Astrocyte (in vitro differentiated cells and primary cell): ENCODE measurements at regions not wholly inside any gene's neighbourhood (a gene's known extent, or its start where the extent isn't known, plus 50 kb on each side); places are given as distances from the start of the nearest gene placed in this dataset.
"Not testable (repeated sequence)": the region's sequence is repeated elsewhere in the genome, so short reads cannot be mapped to it uniquely, and the experiment has no call there.

Experiments
- DNase-seq: peaks from one replicate; pipeline ENCODE4 v3.0.0-alpha.2; 2010; ENCODE audit warnings: low read depth
- FAIRE-seq: peaks from 2 replicates; lab custom pipeline; 2011; peaks lifted over from hg19 to GRCh38; lab: Jason Lieb, UNC
- H2AFZ ChIP-seq: 2 replicates; pipeline ENCODE4 v1.6.0; 2012; ENCODE audit warnings: low read depth, low read length, inconsistent platforms
- H3K27ac ChIP-seq: 2 replicates; pipeline ENCODE4 v1.5.1; 2011; ENCODE audit warnings: low read depth, low read length, inconsistent platforms
- H3K27me3 ChIP-seq: 2 replicates; pipeline ENCODE4 v1.6.0; 2011; ENCODE audit warnings: low read length, inconsistent platforms; ENCODE audit not compliant: insufficient read depth
- H3K36me3 ChIP-seq: 2 replicates; pipeline ENCODE4 v1.5.1; 2011; ENCODE audit warnings: low read length, inconsistent platforms; ENCODE audit not compliant: insufficient read depth
- H3K4me1 ChIP-seq: 2 replicates; pipeline ENCODE4 v1.5.1; 2011; ENCODE audit warnings: low read length, inconsistent platforms; ENCODE audit not compliant: insufficient read depth
- H3K4me2 ChIP-seq: 2 replicates; pipeline ENCODE4 v1.6.0; 2012; ENCODE audit warnings: low read length, inconsistent platforms
- H3K4me3 ChIP-seq: 2 replicates; pipeline ENCODE4 v1.5.1; 2011; ENCODE audit warnings: low read depth, mild to moderate bottlenecking, low read length, inconsistent platforms; ENCODE audit not compliant: insufficient read depth
- H3K79me2 ChIP-seq: 2 replicates; pipeline ENCODE4 v1.6.0; 2012; ENCODE audit warnings: mild to moderate bottlenecking, low read length, inconsistent platforms; ENCODE audit not compliant: insufficient read depth
- H3K9ac ChIP-seq: 2 replicates; pipeline ENCODE4 v1.6.0; 2012; ENCODE audit warnings: mild to moderate bottlenecking, low read length, inconsistent platforms
- H3K9me3 ChIP-seq: 2 replicates; pipeline ENCODE4 v1.5.1; 2012; ENCODE audit warnings: low read depth, mild to moderate bottlenecking, low read length, inconsistent platforms; ENCODE audit not compliant: insufficient read depth
- H4K20me1 ChIP-seq: 2 replicates; pipeline ENCODE4 v1.6.0; 2012; ENCODE audit warnings: low read length, inconsistent platforms; ENCODE audit not compliant: insufficient read depth
- H3K27ac Mint-ChIP-seq: one replicate; pipeline ENCODE4 v1.8.0; 2021; ENCODE audit warnings: mild to moderate bottlenecking, mixed read lengths; ENCODE audit not compliant: unreplicated experiment
- H3K27me3 Mint-ChIP-seq: one replicate; pipeline ENCODE4 v1.8.0; 2021; ENCODE audit warnings: low read depth, mixed read lengths; ENCODE audit not compliant: unreplicated experiment
- H3K36me3 Mint-ChIP-seq: one replicate; pipeline ENCODE4 v1.8.0; 2021; ENCODE audit warnings: low read depth, mixed read lengths; ENCODE audit not compliant: unreplicated experiment
- H3K4me1 Mint-ChIP-seq: one replicate; pipeline ENCODE4 v1.8.0; 2021; ENCODE audit warnings: low read depth, mixed read lengths; ENCODE audit not compliant: unreplicated experiment
- H3K4me3 Mint-ChIP-seq: one replicate; pipeline ENCODE4 v1.8.0; 2021; ENCODE audit warnings: mild to moderate bottlenecking, moderate library complexity, mixed read lengths; ENCODE audit not compliant: unreplicated experiment
- H3K9me3 Mint-ChIP-seq: one replicate; pipeline ENCODE4 v1.8.0; 2021; ENCODE audit warnings: mild to moderate bottlenecking, mixed read lengths; ENCODE audit not compliant: unreplicated experiment
- EZH2 ChIP-seq: IDR thresholded peaks from 2 replicates; pipeline ENCODE4 v1.6.1; 2012; ENCODE audit warnings: mild to moderate bottlenecking, low read length, inconsistent platforms; ENCODE audit not compliant: insufficient read depth
- TF ChIP-seq, protein P1 (sequence below): IDR thresholded peaks from 2 replicates; pipeline ENCODE4 v1.5.1; 2011; ENCODE audit warnings: low read depth, mild to moderate bottlenecking, inconsistent platforms, low read length, moderate library complexity; ENCODE audit not compliant: insufficient read depth

DNA sequence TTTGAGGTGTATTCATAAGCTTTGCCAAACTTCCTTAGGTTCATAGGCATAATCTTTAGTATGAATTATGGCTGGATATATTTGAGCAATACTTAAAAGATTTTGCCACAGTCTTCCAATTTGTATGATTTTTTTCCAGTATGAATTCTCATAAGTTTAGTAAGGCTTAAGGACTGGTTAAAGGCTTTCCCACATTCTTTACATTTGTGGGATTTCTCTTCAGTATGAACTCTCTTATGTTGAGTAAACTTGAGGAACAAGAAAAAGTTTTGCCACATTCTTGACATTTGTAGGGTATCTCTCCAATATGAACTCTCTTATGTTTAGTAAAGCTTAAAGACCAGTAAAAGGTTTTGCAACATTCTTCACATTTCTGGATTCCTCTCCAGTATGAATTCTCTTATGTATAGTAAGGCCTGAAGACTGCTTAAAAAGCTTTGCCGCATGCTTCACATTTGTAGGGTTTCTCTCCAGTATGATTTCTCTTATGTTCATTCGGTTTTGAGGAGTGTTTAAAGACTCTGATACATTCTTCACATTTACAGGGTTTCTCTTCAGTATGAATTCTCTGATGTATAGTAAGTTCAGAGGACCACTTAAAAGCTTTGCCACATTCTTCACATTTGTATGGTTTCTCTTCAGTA is 302.6 kb downstream of the ZNF33B start:
- not testable (repeated sequence) for H3K79me2 ChIP-seq, H3K9me3 ChIP-seq, FAIRE-seq, H3K27ac Mint-ChIP-seq, H3K4me3 Mint-ChIP-seq, H3K4me1 ChIP-seq, H3K36me3 ChIP-seq, H3K4me3 ChIP-seq, H2AFZ ChIP-seq, H3K27me3 Mint-ChIP-seq, H4K20me1 ChIP-seq, H3K4me1 Mint-ChIP-seq, DNase-seq, H3K27me3 ChIP-seq, H3K27ac ChIP-seq, H3K9ac ChIP-seq, H3K36me3 Mint-ChIP-seq, H3K4me2 ChIP-seq
- H3K9me3 Mint-ChIP-seq, result peaks cover 26% of the 10 kb centered on the region

DNA sequence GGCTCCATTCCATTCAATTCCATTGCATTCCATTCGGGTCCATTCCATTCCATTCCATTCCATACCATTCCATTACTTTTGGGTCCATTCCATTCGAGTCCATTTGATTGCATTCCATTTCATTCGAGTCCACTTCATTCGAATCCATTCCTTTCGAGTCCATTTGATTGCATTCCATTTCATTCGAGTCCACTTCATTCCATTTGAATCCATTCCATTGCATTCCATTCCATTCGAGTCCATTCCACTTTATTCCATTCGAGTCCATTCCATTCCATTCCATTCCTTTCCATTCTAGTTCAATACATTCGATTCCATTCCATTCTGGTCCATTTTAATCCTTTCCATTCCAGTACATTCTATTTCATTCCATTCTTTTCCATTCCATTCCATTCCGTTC is 334.0 kb downstream of the ZNF33B start:
- Histone ChIP-seq H3K4me2 (no peak overlapping the region), H3K4me1 (no peaks in the 10 kb centered on the region), H3K79me2 (no peaks in the 10 kb centered on the region), H3K9me3 (peaks cover 45% of the 10 kb centered on the region), H4K20me1 (no peaks in the 10 kb centered on the region), H3K27ac (no peak overlapping the region), H3K27me3 (no peaks in the 10 kb centered on the region), H3K9ac (no peak overlapping the region), H3K4me3 (no peak overlapping the region), H2AFZ (no peak overlapping the region), H3K36me3 (no peaks in the 10 kb centered on the region)
- TF ChIP-seq EZH2, result no peak
- TF ChIP-seq, protein P1, sequence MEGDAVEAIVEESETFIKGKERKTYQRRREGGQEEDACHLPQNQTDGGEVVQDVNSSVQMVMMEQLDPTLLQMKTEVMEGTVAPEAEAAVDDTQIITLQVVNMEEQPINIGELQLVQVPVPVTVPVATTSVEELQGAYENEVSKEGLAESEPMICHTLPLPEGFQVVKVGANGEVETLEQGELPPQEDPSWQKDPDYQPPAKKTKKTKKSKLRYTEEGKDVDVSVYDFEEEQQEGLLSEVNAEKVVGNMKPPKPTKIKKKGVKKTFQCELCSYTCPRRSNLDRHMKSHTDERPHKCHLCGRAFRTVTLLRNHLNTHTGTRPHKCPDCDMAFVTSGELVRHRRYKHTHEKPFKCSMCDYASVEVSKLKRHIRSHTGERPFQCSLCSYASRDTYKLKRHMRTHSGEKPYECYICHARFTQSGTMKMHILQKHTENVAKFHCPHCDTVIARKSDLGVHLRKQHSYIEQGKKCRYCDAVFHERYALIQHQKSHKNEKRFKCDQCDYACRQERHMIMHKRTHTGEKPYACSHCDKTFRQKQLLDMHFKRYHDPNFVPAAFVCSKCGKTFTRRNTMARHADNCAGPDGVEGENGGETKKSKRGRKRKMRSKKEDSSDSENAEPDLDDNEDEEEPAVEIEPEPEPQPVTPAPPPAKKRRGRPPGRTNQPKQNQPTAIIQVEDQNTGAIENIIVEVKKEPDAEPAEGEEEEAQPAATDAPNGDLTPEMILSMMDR, result no peak
- Mint-ChIP-seq H3K27me3 (no peaks in the 10 kb centered on the region), H3K9me3 (peaks cover 93% of the 10 kb centered on the region), H3K4me1 (no peaks in the 10 kb centered on the region), H3K4me3 (no peak overlapping the region), H3K36me3 (no peaks in the 10 kb centered on the region), H3K27ac (no peak overlapping the region)
- DNase-seq, result no peak
- no peak for FAIRE-seq

DNA sequence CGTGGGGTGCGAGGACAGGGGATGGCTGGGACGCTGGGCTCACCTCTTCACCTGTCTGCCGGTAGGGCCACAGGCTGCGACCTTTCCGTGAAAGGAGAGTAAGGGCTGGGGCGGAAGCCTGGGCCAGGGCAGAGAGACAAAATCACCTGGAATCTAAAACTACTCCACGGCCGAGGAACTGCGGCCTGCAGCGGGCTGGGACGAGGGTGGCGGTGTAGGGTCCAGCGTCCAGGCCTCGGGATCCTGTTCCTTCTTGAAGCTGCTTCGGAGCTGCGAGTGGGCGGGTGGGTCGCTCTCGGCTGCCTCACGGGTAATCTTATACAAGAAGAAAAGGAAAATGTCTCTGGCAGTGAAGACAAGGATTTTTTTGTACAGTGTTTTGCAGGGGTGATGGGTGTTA is 356.5 kb downstream of the ZNF33B start:
- not testable (repeated sequence) for H3K4me1 ChIP-seq, DNase-seq, H3K27me3 Mint-ChIP-seq, H3K27me3 ChIP-seq, H3K4me2 ChIP-seq, H3K36me3 Mint-ChIP-seq, H3K36me3 ChIP-seq, H3K27ac Mint-ChIP-seq, H3K9me3 Mint-ChIP-seq, H3K9me3 ChIP-seq, H3K79me2 ChIP-seq, H3K4me3 ChIP-seq, H3K4me3 Mint-ChIP-seq, H3K4me1 Mint-ChIP-seq, H3K27ac ChIP-seq, H4K20me1 ChIP-seq, FAIRE-seq, H2AFZ ChIP-seq, H3K9ac ChIP-seq

DNA sequence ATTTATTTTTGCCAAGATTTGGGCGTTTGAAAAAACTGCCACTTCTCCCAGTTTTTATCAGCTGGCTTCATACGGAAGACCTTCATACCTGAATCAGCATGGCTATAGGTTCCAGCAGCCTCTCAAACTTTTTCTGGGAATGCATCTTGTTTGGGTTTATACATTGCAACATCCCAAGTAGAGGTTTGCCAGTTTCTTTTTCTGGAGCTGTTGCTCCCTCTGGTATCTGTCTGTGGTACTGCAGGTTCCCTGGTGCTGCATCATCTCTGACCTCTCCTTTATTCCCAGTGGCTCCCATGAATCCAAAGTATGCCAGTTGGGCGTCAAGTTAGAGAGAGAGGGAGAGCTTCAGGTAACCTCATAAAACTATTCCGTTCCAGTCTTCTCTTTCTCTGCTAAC is 368.6 kb downstream of the ZNF33B start:
- H3K9me3 ChIP-seq, H3K79me2 ChIP-seq, H3K9me3 Mint-ChIP-seq, H3K27me3 Mint-ChIP-seq, H3K27ac Mint-ChIP-seq, H3K27ac ChIP-seq, DNase-seq, H3K36me3 Mint-ChIP-seq, H3K4me1 Mint-ChIP-seq, H3K4me3 ChIP-seq, H2AFZ ChIP-seq, H3K36me3 ChIP-seq, H3K9ac ChIP-seq, H3K4me2 ChIP-seq, H3K4me3 Mint-ChIP-seq, H4K20me1 ChIP-seq, H3K27me3 ChIP-seq, FAIRE-seq, H3K4me1 ChIP-seq: not testable (repeated sequence)

DNA sequence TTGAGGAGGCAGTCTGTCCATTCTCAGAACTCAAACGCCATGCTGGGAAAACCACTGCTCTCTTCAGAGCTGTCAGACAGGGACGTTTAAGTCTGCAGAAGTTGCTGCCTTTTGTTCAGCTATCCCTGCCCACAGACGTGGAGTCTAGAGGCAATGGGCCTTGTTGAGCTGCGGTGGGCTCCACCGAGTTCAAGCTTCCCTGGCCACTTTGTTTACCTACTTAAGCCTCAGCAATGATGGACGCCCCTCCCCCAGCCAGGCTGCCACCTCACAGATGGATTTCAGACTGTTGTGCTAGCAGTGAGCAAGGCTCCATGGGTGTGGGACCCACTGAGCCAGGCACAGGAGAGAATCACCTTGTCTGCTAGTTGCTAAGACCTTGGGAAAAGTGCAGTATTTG is 375.1 kb downstream of the ZNF33B start:
- DNase-seq, H3K9ac ChIP-seq, H3K27ac ChIP-seq, H3K27ac Mint-ChIP-seq, H3K4me3 ChIP-seq, H3K9me3 ChIP-seq, H3K4me2 ChIP-seq, H3K36me3 Mint-ChIP-seq, H2AFZ ChIP-seq, H3K79me2 ChIP-seq, H3K4me1 ChIP-seq, H4K20me1 ChIP-seq, H3K4me3 Mint-ChIP-seq, FAIRE-seq, H3K36me3 ChIP-seq, H3K4me1 Mint-ChIP-seq, H3K27me3 ChIP-seq, H3K9me3 Mint-ChIP-seq, H3K27me3 Mint-ChIP-seq: not testable (repeated sequence)
